G401 (cell line): ENCODE measurements at regions not wholly inside any gene's neighbourhood (a gene's known extent, or its start where the extent isn't known, plus 50 kb on each side); places are given as distances from the start of the nearest gene placed in this dataset.

Experiments
- DNase-seq: peaks from one replicate; pipeline ENCODE4 v3.0.0-alpha.2; 2015; ENCODE audit warnings: low spot score
- in situ Hi-C: cut with HindIII; loops from 2 replicates; pipeline ENCODE4 v1.10.0; 2016; ENCODE audit warnings: low sequenced_read_pairs, mixed read lengths

- DNase-seq = no peak
- in situ Hi-C loops = no loop called here
Observed at GRCh38 chr9:129480745-129481144, 140.2 kb downstream of the C9orf50 start.

DNA sequence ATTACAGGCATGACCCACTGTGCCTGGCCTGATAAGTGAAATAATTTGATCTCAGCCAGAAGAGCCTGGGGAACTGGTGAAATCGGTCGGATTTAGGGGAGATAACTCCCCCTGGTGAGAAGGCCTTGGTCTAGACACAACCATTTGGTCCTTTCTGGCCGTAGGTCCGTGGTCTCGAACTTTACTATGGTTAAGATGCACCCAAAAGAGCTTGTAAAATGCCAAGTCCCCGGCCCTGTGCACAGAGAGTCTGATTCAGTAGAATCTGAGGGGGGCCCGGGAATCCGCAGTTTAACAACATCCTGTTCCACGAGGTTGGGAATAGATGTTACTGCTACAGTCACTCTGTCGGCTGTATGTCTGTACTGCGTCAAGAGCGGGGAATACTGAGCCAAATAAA is 140.7 kb downstream of the C9orf50 start:
- no peak for DNase-seq
- in situ Hi-C loops = no loop called here

- DNase-seq = no peak
- in situ Hi-C loops = no loop called here
Observed at GRCh38 chr9:129479631-129480011, 141.3 kb downstream of the C9orf50 start.

DNA sequence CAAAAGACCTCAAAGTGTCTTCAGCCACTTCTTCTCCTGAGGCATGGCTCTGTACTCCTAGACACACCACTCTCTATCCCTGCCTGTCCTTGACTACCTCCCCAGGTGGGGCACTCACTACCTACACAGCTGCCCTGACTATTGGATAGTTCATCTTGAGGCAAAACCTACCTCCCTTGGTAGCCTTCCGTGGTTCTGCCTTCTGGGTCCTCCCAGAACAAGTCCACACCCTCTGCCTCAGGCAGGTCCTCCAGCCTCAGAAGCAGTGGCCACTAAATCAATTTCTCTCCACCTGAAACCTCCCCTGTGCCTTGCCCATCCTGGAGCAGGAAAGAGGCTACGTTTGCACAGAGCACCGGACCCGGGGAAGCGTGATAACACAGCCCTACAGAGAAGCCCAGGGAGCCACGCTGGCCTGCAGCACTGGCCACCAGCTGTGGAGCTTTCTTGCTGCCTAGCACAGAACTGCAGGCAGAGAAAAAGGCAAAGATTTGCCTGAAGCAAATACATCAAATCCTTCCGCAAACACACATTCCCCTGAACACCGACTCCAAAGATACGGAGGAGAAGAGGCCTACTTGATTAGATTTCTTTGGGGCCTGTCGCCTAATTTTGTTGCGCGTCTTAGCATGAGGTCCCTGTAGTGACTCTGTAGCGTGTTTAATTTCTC is 141.8 kb downstream of the C9orf50 start:
- DNase-seq = no peak
- in situ Hi-C loops = no loop called here

DNA sequence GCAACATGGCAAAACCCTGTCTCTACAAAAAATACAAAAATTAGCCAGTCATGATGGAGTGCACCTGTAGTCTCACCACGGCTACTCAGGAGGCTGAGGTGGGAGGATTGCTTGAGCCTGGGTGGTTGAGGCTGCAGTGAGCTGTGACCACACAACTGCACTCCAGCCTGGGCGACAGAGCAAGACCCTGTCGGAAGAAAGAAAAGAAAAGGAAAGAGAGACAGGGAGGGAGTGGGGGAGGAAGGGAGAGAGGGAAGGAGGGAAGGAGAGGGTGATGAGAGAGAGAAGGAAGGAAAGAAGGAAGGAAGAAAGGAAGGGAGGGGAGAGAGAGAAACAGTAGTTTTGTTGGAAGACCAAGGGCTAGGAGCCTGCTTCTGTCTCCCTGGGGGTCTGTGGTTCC is 142.4 kb downstream of the C9orf50 start:
- DNase-seq = no peak
- in situ Hi-C loops = no loop called here

GRCh38 chr9:129476821-129477611 is 143.9 kb downstream of the C9orf50 start:
- no peak for DNase-seq
- in situ Hi-C loops = no loop called here

GRCh38 chr9:129474740-129475404 is 146.0 kb downstream of the C9orf50 start:
- no peak for DNase-seq
- in situ Hi-C loops = no loop called here

DNA sequence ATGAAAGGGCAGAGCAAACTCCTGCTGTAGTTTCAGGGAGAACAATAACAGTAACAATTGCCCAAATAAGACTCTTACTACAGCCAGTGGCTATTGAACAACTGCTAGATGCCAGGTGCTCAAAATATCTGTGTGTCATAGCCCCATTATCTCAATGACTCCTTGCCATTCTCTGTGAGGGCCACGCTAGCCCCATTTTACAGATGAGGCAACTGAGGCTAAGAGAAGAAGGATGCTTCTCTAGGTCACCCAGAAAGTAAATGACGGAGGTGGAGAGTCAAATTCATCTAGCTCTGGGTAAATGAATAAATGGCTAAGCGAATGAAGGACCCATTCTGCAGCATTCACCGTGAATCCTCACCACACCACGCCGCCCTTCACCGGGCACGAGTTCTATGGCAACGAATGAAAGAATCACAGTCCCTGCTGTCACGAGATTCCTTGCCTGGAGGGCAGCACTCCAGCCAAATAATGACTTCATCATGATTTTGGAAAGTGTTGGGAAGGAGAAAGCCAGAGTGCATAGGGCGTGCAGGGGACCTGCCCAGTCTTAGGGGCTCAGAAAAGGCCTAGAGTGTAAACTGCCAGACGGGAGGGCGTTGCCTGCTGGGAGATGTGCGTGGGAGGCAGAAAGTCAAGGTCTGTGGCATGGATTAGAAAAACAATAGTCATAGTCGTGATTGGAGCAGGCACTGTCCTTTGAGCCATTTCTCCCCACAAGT is 147.2 kb downstream of the C9orf50 start:
- in situ Hi-C loops = no loop called here
- peak; percentile 70 for DNase-seq

DNA sequence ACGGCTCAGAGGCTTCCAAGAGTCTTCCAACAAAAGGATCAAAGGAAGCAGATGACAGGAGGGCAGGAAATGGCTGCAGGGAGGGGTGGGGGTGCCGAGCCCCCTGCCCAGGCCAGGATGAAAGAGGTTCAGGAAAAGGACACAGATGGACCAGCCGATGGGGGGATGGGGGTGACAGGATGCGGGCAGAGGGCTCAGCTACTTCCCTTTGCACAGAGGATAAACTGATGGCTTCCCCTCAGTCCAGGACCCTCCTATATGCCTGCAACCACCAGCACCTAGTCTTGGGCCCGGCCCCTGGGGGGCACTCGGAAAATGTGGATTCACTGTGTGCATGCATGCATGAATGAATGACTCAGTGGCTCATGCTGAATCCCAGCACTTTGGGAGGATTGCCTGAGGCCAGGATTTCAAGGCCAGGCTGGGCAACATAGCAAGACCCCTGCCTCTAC is 148.2 kb downstream of the C9orf50 start:
- DNase-seq = no peak
- in situ Hi-C loops = no loop called here

DNA sequence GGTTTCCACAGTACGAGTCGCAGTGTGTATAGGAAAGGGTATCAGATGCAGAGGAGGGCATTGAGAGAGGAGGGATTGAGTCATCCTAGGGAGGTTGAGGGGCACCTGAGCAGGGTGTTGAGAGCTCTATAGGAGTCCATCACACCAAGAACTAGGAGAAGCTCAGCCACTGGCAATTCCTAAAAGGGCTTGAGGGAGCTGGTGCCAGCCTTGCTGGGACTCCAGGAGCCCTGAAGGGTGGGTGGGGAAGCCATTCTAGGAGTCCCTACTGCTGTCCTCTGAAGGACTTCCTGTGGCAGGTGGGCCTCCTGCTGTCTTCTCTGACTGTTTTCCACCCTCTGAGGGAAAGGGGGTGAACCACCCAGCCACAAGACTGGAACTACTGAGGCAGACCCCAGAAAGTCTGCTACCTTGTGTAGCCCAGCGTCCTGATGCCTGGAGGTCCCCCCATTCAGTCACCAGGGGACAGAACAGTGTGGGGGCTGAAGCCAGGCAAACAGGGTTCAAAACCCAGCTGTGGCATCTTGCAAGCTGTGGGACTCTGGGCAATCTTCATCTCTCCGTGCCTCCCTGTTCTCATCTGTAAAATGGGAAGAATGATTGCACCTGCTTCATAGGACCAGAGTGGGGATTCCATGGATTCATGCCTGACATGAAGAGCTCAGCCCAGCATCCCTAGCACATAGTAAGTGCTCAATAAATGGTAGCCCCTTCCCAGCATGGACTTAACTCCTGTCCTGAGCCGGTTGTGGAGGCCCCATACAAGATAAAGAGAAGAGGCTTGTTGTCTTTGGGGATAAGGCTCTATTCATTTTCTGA is 149.5 kb downstream of the C9orf50 start:
- in situ Hi-C loops = no loop called here
- no peak for DNase-seq

DNA sequence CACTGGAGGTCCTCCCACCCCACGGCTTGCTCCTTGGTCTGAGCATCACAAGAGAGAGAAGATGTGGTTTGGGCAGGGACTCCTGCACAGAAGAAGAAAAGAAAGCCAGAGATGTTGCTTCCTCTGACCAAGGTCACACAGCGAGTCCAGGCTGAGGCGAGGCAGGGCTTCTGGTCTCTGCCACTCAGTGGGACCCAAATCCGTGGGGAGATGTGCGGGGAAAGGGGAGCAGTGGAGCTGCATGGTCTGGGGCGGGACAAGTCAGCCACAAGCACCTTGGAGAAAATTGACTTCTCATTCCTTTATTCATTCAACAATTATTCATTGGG is 150.9 kb downstream of the C9orf50 start:
- in situ Hi-C loops = no loop called here
- no peak for DNase-seq

DNA sequence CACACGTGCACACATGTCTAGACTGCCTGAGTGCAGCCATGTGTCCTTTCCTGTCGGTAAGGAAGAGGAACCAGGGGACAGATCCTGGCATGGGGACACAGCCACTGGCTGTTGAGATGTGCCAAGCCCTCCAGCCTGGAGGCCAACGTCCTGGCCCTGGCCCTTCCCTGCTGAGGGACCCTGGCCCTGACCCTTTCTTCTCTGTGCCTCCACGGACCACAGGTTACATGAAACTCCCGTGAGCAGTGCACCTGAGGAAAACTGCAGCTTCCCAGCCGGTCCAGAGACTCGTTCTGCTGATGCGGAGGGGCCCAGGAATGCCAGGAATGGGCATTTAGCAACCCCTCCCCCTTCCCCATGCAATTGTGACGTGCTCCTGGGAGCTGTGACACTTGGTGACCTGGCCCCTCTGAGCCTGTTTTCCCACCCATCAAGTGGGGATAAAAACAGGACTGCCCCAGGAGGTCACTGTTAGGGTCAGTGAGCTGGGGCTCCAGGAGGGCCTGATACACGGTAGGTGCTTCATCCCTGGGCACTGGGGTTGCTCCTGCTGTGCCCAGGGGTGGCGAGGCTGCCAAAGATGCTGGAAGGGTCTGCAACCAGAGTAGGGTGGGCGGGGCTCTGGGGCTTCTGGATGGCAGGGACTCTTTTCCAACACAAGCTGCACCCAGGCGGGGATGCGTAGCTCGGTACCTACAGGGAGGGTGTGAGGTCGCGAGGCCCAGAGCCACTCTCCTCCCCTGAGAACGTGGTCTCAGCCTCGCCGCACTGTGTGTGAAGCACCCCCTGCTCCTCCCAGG is 151.5 kb downstream of the C9orf50 start:
- in situ Hi-C loops = no loop called here
- no peak for DNase-seq

DNA sequence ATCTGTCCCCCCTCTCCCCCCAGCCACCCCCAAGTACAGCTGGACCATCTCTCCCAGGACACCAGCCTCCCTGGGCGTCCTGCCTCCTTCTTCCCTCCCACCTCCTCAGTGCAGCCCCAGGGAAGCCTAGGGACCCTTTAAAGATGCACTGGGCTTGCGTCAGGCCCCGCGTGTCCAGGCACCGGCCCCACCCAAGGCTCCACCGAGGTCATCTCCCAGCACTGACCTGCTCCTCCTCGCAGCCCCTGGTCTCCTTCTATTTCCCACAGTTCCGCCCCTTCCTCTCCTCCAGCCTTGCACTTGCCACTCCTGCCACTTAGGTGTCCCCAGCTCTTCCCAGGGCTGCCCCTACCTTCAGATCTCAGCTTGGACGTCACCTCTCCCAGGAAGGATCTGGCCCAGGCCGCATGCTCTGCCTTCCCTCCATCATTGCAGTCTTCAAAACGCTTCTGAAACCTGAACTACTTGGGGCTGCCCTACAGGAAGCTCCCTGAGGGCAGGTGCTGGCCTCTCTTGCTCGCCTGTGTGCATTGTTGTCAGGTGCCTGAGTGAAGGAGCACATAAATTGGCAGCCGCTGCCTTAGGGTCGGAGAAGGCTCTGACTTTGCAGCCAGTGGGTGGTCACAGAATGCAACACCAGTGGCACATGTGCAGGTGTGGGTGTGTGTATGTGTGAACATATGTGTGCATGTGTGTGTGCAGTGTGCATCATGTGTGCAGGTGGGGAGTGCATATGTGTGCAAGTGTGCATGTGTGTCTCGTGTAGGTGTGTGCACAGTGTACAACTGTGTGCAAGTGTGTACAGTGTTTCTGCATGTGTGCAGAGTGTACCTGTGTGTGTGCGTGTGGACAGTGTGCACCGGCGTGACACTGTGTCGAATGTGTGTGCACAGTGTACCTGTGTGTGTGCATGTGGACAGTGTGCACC is 152.9 kb downstream of the C9orf50 start:
- no peak for DNase-seq
- in situ Hi-C loops = no loop called here

GRCh38 chr9:129467004-129467588 is 153.8 kb downstream of the C9orf50 start:
- no peak for DNase-seq
- in situ Hi-C loops = no loop called here

GRCh38 chr9:129465834-129466535 is 154.9 kb downstream of the C9orf50 start:
- in situ Hi-C loops = no loop called here
- DNase-seq = no peak
